ENCODE measurements at regions not wholly inside any gene's neighbourhood (a gene's known extent, or its start where the extent isn't known, plus 50 kb on each side); places are given as distances from the start of the nearest gene placed in this dataset.

DNA sequence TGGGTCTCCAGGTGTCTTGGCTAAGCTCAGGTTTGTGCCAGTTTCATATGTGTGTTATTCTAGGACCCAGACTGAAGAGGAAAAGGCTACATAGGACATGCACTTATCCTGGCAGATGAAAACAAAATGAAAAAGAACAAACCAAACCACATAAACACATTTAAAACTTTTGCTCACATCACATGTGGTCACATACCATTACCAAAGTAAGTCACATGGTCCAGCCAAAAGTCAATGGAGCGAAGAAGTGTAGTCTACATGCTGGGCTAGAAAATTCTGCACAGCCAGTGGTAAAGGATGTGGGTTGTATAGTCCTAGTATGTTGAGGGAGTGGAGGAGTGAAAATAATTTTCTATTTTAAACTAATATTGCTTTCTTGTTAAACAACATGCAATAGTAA lies 437.5 kb downstream of the BTBD3 start:
- no peaks in the 10 kb centered on the region for H3K4me1 ChIP-seq (ENCODE audit: control insufficient read depth in 2 of 2, insufficient read depth in 2 of 2, low read length in 2 of 2)
- no peak overlapping the region for H3K4me3 ChIP-seq (ENCODE audit: control extremely low read depth in 1 of 5, extremely low read depth in 1 of 5, insufficient read depth in 1 of 5, low read depth in 2 of 5, low read length in 4 of 5)
- H4K20me1 ChIP-seq (ENCODE audit: control insufficient read depth, insufficient read depth, low read length, poor library complexity, severe bottlenecking) = no peaks in the 10 kb centered on the region
- H3K27me3 ChIP-seq (replicated peaks in 1 of 4; ENCODE audit: control extremely low read depth in 1 of 4, control insufficient read depth in 3 of 4, insufficient read depth in 4 of 4, low read length in 3 of 4) = no peaks in the 10 kb centered on the region
- no peak overlapping the region for H3K4me2 ChIP-seq (replicated peaks; ENCODE audit: low read depth, low read length, poor library complexity, severe bottlenecking)
- peaks cover 0 to 15% (median 0%) of the 10 kb centered on the region in 3 donors for H3K9me3 ChIP-seq (ENCODE audit: control extremely low read depth in 1 of 3, control insufficient read depth in 2 of 3, insufficient read depth in 1 of 3, low read length in 2 of 3)
- no peak overlapping the region for H3K4me3 Mint-ChIP-seq
- no peaks in the 10 kb centered on the region for H3K27me3 Mint-ChIP-seq
- no peak overlapping the region for H3K27ac ChIP-seq (ENCODE audit: low read length in 2 of 2)
- ChIA-PET CTCF (no interaction called here), POLR2A (no interaction called here)
- H2AFZ ChIP-seq (ENCODE audit: insufficient read depth, low read depth, low read length, poor library complexity, severe bottlenecking) = no peak overlapping the region
- no peaks in the 10 kb centered on the region for H3K79me2 ChIP-seq (ENCODE audit: control insufficient read depth, insufficient read depth, low read length)
- DNase-seq = no peak
- no peak for ATAC-seq (ENCODE audit: low read depth)
- no peaks in the 10 kb centered on the region for H3K9me3 Mint-ChIP-seq (ENCODE audit: insufficient read depth)
- WGBS (ENCODE audit: insufficient coverage) = no CpG with 5 or more reads among the region's 1 CpG
- H3K36me3 ChIP-seq (replicated peaks in 1 of 2; ENCODE audit: control extremely low read depth in 1 of 2, control insufficient read depth in 1 of 2, extremely low read depth in 1 of 2, insufficient read depth in 2 of 2, low read length in 1 of 2) = no peaks in the 10 kb centered on the region
- H3K9ac ChIP-seq (ENCODE audit: low read length) = no peak overlapping the region
- intact Hi-C loops (cut with micrococcal nuclease) = no loop called here
- TF ChIP-seq, protein P1, sequence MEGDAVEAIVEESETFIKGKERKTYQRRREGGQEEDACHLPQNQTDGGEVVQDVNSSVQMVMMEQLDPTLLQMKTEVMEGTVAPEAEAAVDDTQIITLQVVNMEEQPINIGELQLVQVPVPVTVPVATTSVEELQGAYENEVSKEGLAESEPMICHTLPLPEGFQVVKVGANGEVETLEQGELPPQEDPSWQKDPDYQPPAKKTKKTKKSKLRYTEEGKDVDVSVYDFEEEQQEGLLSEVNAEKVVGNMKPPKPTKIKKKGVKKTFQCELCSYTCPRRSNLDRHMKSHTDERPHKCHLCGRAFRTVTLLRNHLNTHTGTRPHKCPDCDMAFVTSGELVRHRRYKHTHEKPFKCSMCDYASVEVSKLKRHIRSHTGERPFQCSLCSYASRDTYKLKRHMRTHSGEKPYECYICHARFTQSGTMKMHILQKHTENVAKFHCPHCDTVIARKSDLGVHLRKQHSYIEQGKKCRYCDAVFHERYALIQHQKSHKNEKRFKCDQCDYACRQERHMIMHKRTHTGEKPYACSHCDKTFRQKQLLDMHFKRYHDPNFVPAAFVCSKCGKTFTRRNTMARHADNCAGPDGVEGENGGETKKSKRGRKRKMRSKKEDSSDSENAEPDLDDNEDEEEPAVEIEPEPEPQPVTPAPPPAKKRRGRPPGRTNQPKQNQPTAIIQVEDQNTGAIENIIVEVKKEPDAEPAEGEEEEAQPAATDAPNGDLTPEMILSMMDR (IDR thresholded peaks at IDR 0.05) = no peak
- TF ChIP-seq EZH2 (IDR thresholded peaks at IDR 0.05; ENCODE audit: borderline replicate concordance, insufficient read depth, low read depth, low read length, poor library complexity, severe bottlenecking) = no peak
- H3K27ac Mint-ChIP-seq = no peak overlapping the region
- H3K4me1 Mint-ChIP-seq = no peaks in the 10 kb centered on the region

- WGBS (ENCODE audit: insufficient coverage) = 91% methylated on average over 3 of the region's 4 CpGs
- Mint-ChIP-seq H3K4me1 (no peaks in the 10 kb centered on the region), H3K27me3 (no peaks in the 10 kb centered on the region), H3K27ac (no peak overlapping the region), H3K4me3 (no peak overlapping the region), H3K9me3 (ENCODE audit: insufficient read depth) (no peaks in the 10 kb centered on the region)
- H4K20me1 ChIP-seq (ENCODE audit: control insufficient read depth, insufficient read depth, low read length, poor library complexity, severe bottlenecking) = no peaks in the 10 kb centered on the region
- no peak overlapping the region for H3K9ac ChIP-seq (ENCODE audit: low read length)
- intact Hi-C loops (cut with micrococcal nuclease) = no loop called here
- no peaks in the 10 kb centered on the region for H3K79me2 ChIP-seq (ENCODE audit: control insufficient read depth, insufficient read depth, low read length)
- H2AFZ ChIP-seq (ENCODE audit: insufficient read depth, low read depth, low read length, poor library complexity, severe bottlenecking) = no peak overlapping the region
- H3K4me2 ChIP-seq (replicated peaks; ENCODE audit: low read depth, low read length, poor library complexity, severe bottlenecking) = no peak overlapping the region
- no peaks in the 10 kb centered on the region for H3K27me3 ChIP-seq (replicated peaks in 1 of 4; ENCODE audit: control extremely low read depth in 1 of 4, control insufficient read depth in 3 of 4, insufficient read depth in 4 of 4, low read length in 3 of 4)
- H3K36me3 ChIP-seq (replicated peaks in 1 of 2; ENCODE audit: control extremely low read depth in 1 of 2, control insufficient read depth in 1 of 2, extremely low read depth in 1 of 2, insufficient read depth in 2 of 2, low read length in 1 of 2) = no peaks in the 10 kb centered on the region
- POLR2A ChIA-PET = no interaction called here
- DNase-seq (no peak), ATAC-seq (ENCODE audit: low read depth) (no peak)
- CTCF ChIA-PET = no interaction called here
- TF ChIP-seq, protein P1 (IDR thresholded peaks at IDR 0.05) = no peak
- TF ChIP-seq EZH2 (IDR thresholded peaks at IDR 0.05; ENCODE audit: borderline replicate concordance, insufficient read depth, low read depth, low read length, poor library complexity, severe bottlenecking) = no peak
- no peak overlapping the region for H3K4me3 ChIP-seq (ENCODE audit: control extremely low read depth in 1 of 5, extremely low read depth in 1 of 5, insufficient read depth in 1 of 5, low read depth in 2 of 5, low read length in 4 of 5)
- H3K9me3 ChIP-seq (ENCODE audit: control extremely low read depth in 1 of 3, control insufficient read depth in 2 of 3, insufficient read depth in 1 of 3, low read length in 2 of 3) = peaks cover 0 to 15% (median 0%) of the 10 kb centered on the region in 3 donors
- no peak overlapping the region for H3K27ac ChIP-seq (ENCODE audit: low read length in 2 of 2)
- H3K4me1 ChIP-seq (ENCODE audit: control insufficient read depth in 2 of 2, insufficient read depth in 2 of 2, low read length in 2 of 2) = no peaks in the 10 kb centered on the region
These were observed 440.4 kb downstream of the BTBD3 start for GRCh38 chr20:12358006-12358654.

Measured in B cell (primary cell).